Fibroblast of lung (primary cell): ENCODE measurements at regions not wholly inside any gene's neighbourhood (a gene's known extent, or its start where the extent isn't known, plus 50 kb on each side); places are given as distances from the start of the nearest gene placed in this dataset.
"Not testable (repeated sequence)": the region's sequence is repeated elsewhere in the genome, so short reads cannot be mapped to it uniquely, and the experiment has no call there.

ENCODE experiments used
- CTCF ChIP-seq, 2 donors: IDR thresholded peaks in 1 of 2; conservative IDR thresholded peaks in 1 of 2; 1 replicate in 1 of 2; 2 replicates in 1 of 2; pipeline ENCODE4 v1.5.1; 2011 to 2012; ENCODE audit warnings: low read length in 2 of 2, control low read depth in 1 of 2, inconsistent platforms in 1 of 2, low read depth in 1 of 2, mild to moderate bottlenecking in 1 of 2
- EZH2 ChIP-seq: IDR thresholded peaks from 2 replicates; pipeline ENCODE4 v1.5.1; 2012; ENCODE audit warnings: low read length, control low read depth, mild to moderate bottlenecking; ENCODE audit errors: missing control alignments

GRCh38 chr9:85315535-85315934 is 426.2 kb downstream of the AGTPBP1 start:
- not testable (repeated sequence) for TF ChIP-seq CTCF (conservative IDR thresholded peaks at IDR 0.05 in 1 of 2, IDR thresholded peaks at IDR 0.05 in 1 of 2; ENCODE audit: low read depth in 1 of 2, low read length in 2 of 2); EZH2
